Liver (tissue), 3 donors: ENCODE measurements at regions not wholly inside any gene's neighbourhood (a gene's known extent, or its start where the extent isn't known, plus 50 kb on each side); places are given as distances from the start of the nearest gene placed in this dataset.

Source experiments
- ATF3 ChIP-seq: IDR thresholded peaks from 2 replicates; pipeline ENCODE4 v1.6.1; 2016; ENCODE audit warnings: antibody characterized with exemption
- CTCF ChIP-seq: fragments of 150-350 bp; IDR thresholded peaks from 2 replicates; pipeline ENCODE4 v1.5.1; 2017; ENCODE audit warnings: improper control_type of control experiment, low read depth, low read length; ENCODE audit not compliant: missing input control
- EGR1 ChIP-seq, 2 donors: IDR thresholded peaks; 2 replicates each; pipeline ENCODE4 v1.6.1; 2016 to 2018; ENCODE audit warnings: antibody characterized with exemption in 2 of 2, low read depth in 2 of 2
- HNF4A ChIP-seq, 2 donors: conservative IDR thresholded peaks; 2 replicates each; pipeline ENCODE4 v1.6.1; 2016; ENCODE audit warnings: antibody characterized with exemption in 2 of 2, mild to moderate bottlenecking in 2 of 2
- HNF4G ChIP-seq: IDR thresholded peaks from 2 replicates; pipeline ENCODE4 v1.6.1; 2016; ENCODE audit warnings: antibody characterized with exemption
- MAX ChIP-seq: IDR thresholded peaks from 2 replicates; pipeline ENCODE4 v1.6.1; 2016; ENCODE audit warnings: antibody characterized with exemption
- NR2F2 ChIP-seq: IDR thresholded peaks from 2 replicates; pipeline ENCODE4 v1.6.1; 2016; ENCODE audit warnings: antibody characterized with exemption
- RAD21 ChIP-seq, 2 donors: IDR thresholded peaks; 2 replicates each; pipeline ENCODE4 v1.6.1; 2016; ENCODE audit warnings: antibody characterized with exemption in 2 of 2, mild to moderate bottlenecking in 2 of 2
- REST ChIP-seq: IDR thresholded peaks from 2 replicates; pipeline ENCODE4 v1.6.1; 2016; ENCODE audit warnings: antibody characterized with exemption, mild to moderate bottlenecking
- SP1 ChIP-seq: IDR thresholded peaks from 2 replicates; pipeline ENCODE4 v1.6.1; 2018; ENCODE audit warnings: antibody characterized with exemption, mild to moderate bottlenecking
- TAF1 ChIP-seq: conservative IDR thresholded peaks from 2 replicates; pipeline ENCODE4 v1.6.1; 2016; ENCODE audit warnings: antibody characterized with exemption, mild to moderate bottlenecking
- YY1 ChIP-seq: IDR thresholded peaks from 2 replicates; pipeline ENCODE4 v1.6.1; 2016; ENCODE audit warnings: antibody characterized with exemption, mild to moderate bottlenecking
- ZBTB33 ChIP-seq: IDR thresholded peaks from 2 replicates; pipeline ENCODE4 v1.6.1; 2016; ENCODE audit warnings: antibody characterized with exemption
- donor health status: healthy.
- donor health status: healthy.

GRCh38 chr9:79395755-79396154 lies 176.0 kb upstream of the TLE4 start:
- TF ChIP-seq CTCF (no peak), YY1 (no peak), REST (no peak), TAF1 (no peak), RAD21 (IDR thresholded peaks at IDR 0.05) (no peak), MAX (no peak), SP1 (no peak), ATF3 (no peak), NR2F2 (no peak), EGR1 (IDR thresholded peaks at IDR 0.05; ENCODE audit: low read depth in 2 of 2) (no peak), HNF4A (conservative IDR thresholded peaks at IDR 0.05) (no peak), ZBTB33 (no peak), HNF4G (no peak)
